H1 (cell line): ENCODE measurements at regions not wholly inside any gene's neighbourhood (a gene's known extent, or its start where the extent isn't known, plus 50 kb on each side); places are given as distances from the start of the nearest gene placed in this dataset.

Experiments used
- CTCF ChIA-PET: fragments of 300-600 bp; sonication (Branson Sonifier 250); formaldehyde crosslinking; loops from one replicate; lab custom pipeline; 2021; ENCODE audit not compliant: partially characterized antibody; lab: Charles Lee
- POLR2A ChIA-PET: fragments of 300-600 bp; sonication (Branson Sonifier 250); formaldehyde crosslinking; loops from one replicate; lab custom pipeline; 2021; ENCODE audit warnings: inconsistent platforms; ENCODE audit not compliant: partially characterized antibody; lab: Charles Lee
- DNase-seq, 2 experiments: peaks; one replicate each; pipeline versions ENCODE4 v3.0.0 to v3.0.0-alpha.2; 2010 to 2022; ENCODE audit warnings: low spot score in 2 of 2, low read depth in 1 of 2, mixed read lengths in 1 of 2
- FAIRE-seq: peaks from 2 replicates; lab custom pipeline; 2011; peaks lifted over from hg19 to GRCh38; lab: Jason Lieb, UNC
- H2AFZ ChIP-seq: 2 replicates; pipeline ENCODE4 v1.8.1; 2012; ENCODE audit warnings: low read length, inconsistent platforms
- H2AK5ac ChIP-seq: 2 replicates; pipeline ENCODE4 v1.6.1; 2013; ENCODE audit warnings: low read depth, low read length
- H2BK120ac ChIP-seq: replicated peaks from 2 replicates; pipeline ENCODE3; 2013; ENCODE audit warnings: low read depth, low read length, inconsistent platforms
- H2BK12ac ChIP-seq: 2 replicates; pipeline ENCODE4 v1.6.1; 2013; ENCODE audit warnings: low read depth, low read length
- H2BK15ac ChIP-seq: 2 replicates; pipeline ENCODE4 v1.6.1; 2013; ENCODE audit warnings: low read length
- H2BK20ac ChIP-seq: 2 replicates; pipeline ENCODE4 v1.6.1; 2013; ENCODE audit warnings: low read length
- H2BK5ac ChIP-seq: 2 replicates; pipeline ENCODE4 v1.6.1; 2013; ENCODE audit warnings: low read depth, low read length
- H3K14ac ChIP-seq: 2 replicates; pipeline ENCODE4 v1.6.1; 2013; ENCODE audit warnings: inconsistent platforms; ENCODE audit not compliant: insufficient read length
- H3K18ac ChIP-seq: 2 replicates; pipeline ENCODE4 v1.6.1; 2013; ENCODE audit warnings: low read length; ENCODE audit errors: extremely low read depth
- H3K23ac ChIP-seq: 2 replicates; pipeline ENCODE4 v1.6.1; 2013; ENCODE audit warnings: inconsistent platforms; ENCODE audit not compliant: insufficient read length
- H3K23me2 ChIP-seq: 2 replicates; pipeline ENCODE4 v1.6.1; 2013; ENCODE audit warnings: low read depth, low read length
- H3K27ac ChIP-seq: 2 replicates; pipeline ENCODE4 v1.6.1; 2011; ENCODE audit warnings: low read depth, low read length, inconsistent platforms
- H3K27me3 ChIP-seq, 4 experiments: replicated peaks in 1 of 4; 1 replicate in 1 of 4; 2 replicates in 3 of 4; pipeline versions ENCODE4 v1.6.1 to v1.8.1; 2011 to 2013; ENCODE audit warnings: low read length in 3 of 4, mild to moderate bottlenecking in 3 of 4, inconsistent platforms in 2 of 4, mixed read lengths in 2 of 4, moderate library complexity in 1 of 4; ENCODE audit not compliant: control insufficient read depth in 3 of 4, insufficient read depth in 3 of 4; ENCODE audit errors: extremely low read depth in 1 of 4
- H3K36me3 ChIP-seq, 4 experiments: 2 replicates each; pipeline versions ENCODE4 v1.6.1 to v1.8.1; 2011 to 2013; ENCODE audit warnings: mild to moderate bottlenecking in 4 of 4, low read length in 3 of 4, moderate library complexity in 2 of 4, control low read depth in 1 of 4, inconsistent platforms in 1 of 4; ENCODE audit not compliant: insufficient read depth in 4 of 4, control insufficient read depth in 2 of 4
- H3K4ac ChIP-seq: replicated peaks from 2 replicates; pipeline ENCODE3; 2013; ENCODE audit warnings: low read length, low read depth, mixed read lengths, inconsistent platforms; ENCODE audit not compliant: insufficient read length
- H3K4me1 ChIP-seq, 4 experiments: replicated peaks in 1 of 4; 1 replicate in 1 of 4; 2 replicates in 3 of 4; pipeline versions ENCODE4 v1.6.1 to v1.8.1; 2011 to 2013; ENCODE audit warnings: low read length in 3 of 4, inconsistent platforms in 2 of 4, mixed read lengths in 1 of 4; ENCODE audit not compliant: insufficient read depth in 4 of 4, control insufficient read depth in 3 of 4
- H3K4me2 ChIP-seq, 2 experiments: 2 replicates each; pipeline versions ENCODE4 v1.6.1 to v1.8.1; 2011 to 2013; ENCODE audit warnings: low read depth in 2 of 2, low read length in 2 of 2, control low read depth in 1 of 2, inconsistent platforms in 1 of 2, mild to moderate bottlenecking in 1 of 2; ENCODE audit not compliant: insufficient read depth in 1 of 2
- H3K4me3 ChIP-seq, 4 experiments: fragments of 200-600, 300-600 bp in 1 of 4; sonication (generic), shearing (Covaris generic), sonication (Bioruptor Twin) in 1 of 4; 2 replicates each; pipeline versions ENCODE4 v1.5.1 to v1.8.1; 2011 to 2016; ENCODE audit warnings: low read length in 4 of 4, low read depth in 3 of 4, control low read depth in 2 of 4, inconsistent platforms in 2 of 4, mild to moderate bottlenecking in 2 of 4, mixed read lengths in 1 of 4, moderate library complexity in 1 of 4; ENCODE audit not compliant: insufficient read depth in 2 of 4; ENCODE audit errors: extremely low read depth in 1 of 4
- H3K56ac ChIP-seq: replicated peaks from 2 replicates; pipeline ENCODE3; 2013; ENCODE audit warnings: low read depth, mild to moderate bottlenecking, mixed read lengths, low read length, inconsistent platforms; ENCODE audit not compliant: insufficient read length
- H3K79me1 ChIP-seq: 2 replicates; pipeline ENCODE4 v1.6.1; 2013; ENCODE audit warnings: low read depth, low read length, control low read depth
- H3K79me2 ChIP-seq, 2 experiments: 2 replicates each; pipeline versions ENCODE4 v1.6.1 to v1.8.1; 2012 to 2013; ENCODE audit warnings: low read length in 2 of 2, mild to moderate bottlenecking in 2 of 2, inconsistent platforms in 1 of 2; ENCODE audit not compliant: insufficient read depth in 2 of 2, control insufficient read depth in 1 of 2
- H3K9ac ChIP-seq, 4 experiments: replicated peaks in 1 of 4; 1 replicate in 1 of 4; 2 replicates in 3 of 4; pipeline versions ENCODE4 v1.6.1 to v1.8.1; 2011 to 2013; ENCODE audit warnings: low read depth in 3 of 4, low read length in 3 of 4, control low read depth in 2 of 4, mild to moderate bottlenecking in 2 of 4, moderate library complexity in 2 of 4, inconsistent platforms in 1 of 4; ENCODE audit errors: extremely low read depth in 1 of 4
- H3K9me3 ChIP-seq, 2 experiments: 2 replicates each; pipeline versions ENCODE4 v1.6.1 to v1.8.1; 2012 to 2013; ENCODE audit warnings: mild to moderate bottlenecking in 2 of 2, moderate library complexity in 2 of 2, control low read depth in 1 of 2, inconsistent platforms in 1 of 2, low read depth in 1 of 2, low read length in 1 of 2, mixed read lengths in 1 of 2; ENCODE audit not compliant: insufficient read depth in 2 of 2
- H4K20me1 ChIP-seq, 2 experiments: replicated peaks in 1 of 2; 2 replicates each; pipeline versions ENCODE3 to v1.8.1; 2011 to 2013; ENCODE audit warnings: inconsistent platforms in 2 of 2, low read length in 2 of 2, mild to moderate bottlenecking in 1 of 2; ENCODE audit not compliant: insufficient read depth in 2 of 2, control insufficient read depth in 1 of 2
- H4K5ac ChIP-seq: 2 replicates; pipeline ENCODE4 v1.6.1; 2013; ENCODE audit warnings: low read length, low read depth, mixed read lengths, inconsistent platforms; ENCODE audit not compliant: insufficient read length
- H4K8ac ChIP-seq: 2 replicates; pipeline ENCODE4 v1.8.0; 2013; ENCODE audit warnings: mild to moderate bottlenecking, moderate library complexity, low read length, inconsistent platforms; ENCODE audit not compliant: insufficient read depth; ENCODE audit errors: extremely low read depth
- H4K91ac ChIP-seq: replicated peaks from 2 replicates; pipeline ENCODE3; 2013; ENCODE audit warnings: low read length, mixed read lengths, inconsistent platforms; ENCODE audit not compliant: insufficient read length
- BCL11A ChIP-seq, 2 experiments: IDR thresholded peaks; one replicate each; pipeline ENCODE4 v1.6.1; 2011; ENCODE audit warnings: low read depth in 2 of 2, low read length in 2 of 2, mild to moderate bottlenecking in 2 of 2
- MAX ChIP-seq: IDR thresholded peaks from 2 replicates; pipeline ENCODE4 v1.6.1; 2012; ENCODE audit warnings: inconsistent platforms
- PHF8 ChIP-seq: fragments of 200-600 bp; sonication (generic); conservative IDR thresholded peaks from 2 replicates; pipeline ENCODE4 v1.7.1; 2012; ENCODE audit warnings: low read depth, mild to moderate bottlenecking, inconsistent platforms, low read length, moderate library complexity
- RXRA ChIP-seq: IDR thresholded peaks from 2 replicates; pipeline ENCODE4 v1.6.1; 2011; ENCODE audit warnings: low read depth, mild to moderate bottlenecking, low read length, moderate library complexity; ENCODE audit not compliant: insufficient read depth
- SUZ12 ChIP-seq: fragments of 200-600 bp; sonication (generic); IDR thresholded peaks from 2 replicates; pipeline ENCODE4 v1.6.1; 2012; ENCODE audit warnings: mild to moderate bottlenecking, inconsistent platforms, low read length, moderate library complexity, mixed read lengths
- WGBS, 2 experiments: shearing (Covaris generic) in 1 of 2; methylation state at CpG; one replicate each; pipeline versions ENCODE4 v1.1.6 to v1.1.7; 2013 to 2015; ENCODE audit warnings: low lambda C conversion rate in 2 of 2, mixed read lengths in 2 of 2, inconsistent platforms in 1 of 2, low coverage in 1 of 2, missing lambda C conversion rate in 1 of 2; ENCODE audit not compliant: insufficient replicate concordance in 2 of 2, insufficient coverage in 1 of 2, insufficient read length in 1 of 2; ENCODE audit errors: extremely low coverage in 1 of 2, missing lambda C conversion rate in 1 of 2; 5-methylcytosine and 5-hydroxymethylcytosine counted together

DNA sequence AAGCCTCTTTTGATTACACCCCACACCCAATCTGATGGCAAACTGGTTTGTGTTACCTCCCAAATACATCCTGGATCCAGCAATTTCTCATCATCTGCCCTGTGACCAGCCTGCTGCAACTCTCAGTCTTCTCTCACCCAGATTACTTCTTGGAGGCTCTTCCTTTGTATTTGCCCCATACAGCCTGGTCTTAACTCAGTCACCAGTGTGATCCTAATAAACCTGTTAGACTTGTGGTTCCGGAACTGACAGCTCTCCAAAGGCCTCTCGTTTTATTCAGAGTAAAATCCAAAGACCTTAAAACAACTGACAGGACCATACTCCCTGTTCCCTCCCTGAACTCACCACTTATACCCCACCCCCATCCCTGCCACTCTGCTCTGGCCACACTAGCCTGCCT lies 228.2 kb upstream of the PAPPA start:
- Histone ChIP-seq H3K4me3 (no peak overlapping the region), H3K4ac (no peak overlapping the region), H3K18ac (no peak overlapping the region), H3K4me2 (no peak overlapping the region), H4K5ac (no peak overlapping the region), H3K14ac (no peak overlapping the region), H3K79me1 (no peaks in the 10 kb centered on the region), H2BK20ac (no peak overlapping the region), H2BK15ac (no peak overlapping the region), H2AFZ (no peak overlapping the region), H4K20me1 (no peaks in the 10 kb centered on the region), H2AK5ac (no peak overlapping the region), H3K56ac (no peak overlapping the region), H4K8ac (no peak overlapping the region), H2BK120ac (no peak overlapping the region), H2BK5ac (no peak overlapping the region), H3K27me3 (no peaks in the 10 kb centered on the region), H3K9ac (no peak overlapping the region), H2BK12ac (no peak overlapping the region), H4K91ac (no peak overlapping the region), H3K9me3 (no peaks in the 10 kb centered on the region), H3K36me3 (no peaks in the 10 kb centered on the region), H3K4me1 (no peaks in the 10 kb centered on the region), H3K23me2 (no peaks in the 10 kb centered on the region; the same call in 1 of the 2 replicates), H3K23ac (no peak overlapping the region), H3K27ac (no peak overlapping the region), H3K79me2 (no peaks in the 10 kb centered on the region)
- TF ChIP-seq BCL11A (IDR thresholded peaks at IDR 0.05; ENCODE audit: low read depth in 2 of 2, low read length in 2 of 2) (no peak), SUZ12 (no peak), RXRA (no peak), MAX (no peak), PHF8 (no peak)
- 78% methylated on average over 2 of the region's 2 CpGs; no CpG with 5 or more reads in 1 of the 2 experiments for WGBS, 2 experiments
- CTCF ChIA-PET: no interaction called here
- no peak for DNase-seq
- POLR2A ChIA-PET: no interaction called here
- FAIRE-seq: no peak
